GM23248 (cell line): ENCODE measurements at regions not wholly inside any gene's neighbourhood (a gene's known extent, or its start where the extent isn't known, plus 50 kb on each side); places are given as distances from the start of the nearest gene placed in this dataset.
"Not testable (repeated sequence)": the region's sequence is repeated elsewhere in the genome, so short reads cannot be mapped to it uniquely, and the experiment has no call there.

Experiments
- EZH2 ChIP-seq: fragments of 200-600 bp; sonication (generic); IDR thresholded peaks from 2 replicates; pipeline ENCODE4 v1.6.1; 2018; ENCODE audit warnings: antibody characterized with exemption, mild to moderate bottlenecking; ENCODE audit not compliant: insufficient read depth, poor library complexity, severe bottlenecking
- EZH2phosphoT487 ChIP-seq: fragments of 200-600 bp; sonication (generic); IDR thresholded peaks from 2 replicates; pipeline ENCODE4 v1.6.1; 2018; ENCODE audit warnings: antibody characterized with exemption, moderate library complexity, mild to moderate bottlenecking, low read depth; ENCODE audit not compliant: insufficient read depth

GRCh38 chrX:144154474-144154873 is 270.6 kb downstream of the UBE2NL start:
- not testable (repeated sequence) for TF ChIP-seq EZH2phosphoT487, EZH2
